ENCODE measurements at regions not wholly inside any gene's neighbourhood (a gene's known extent, or its start where the extent isn't known, plus 50 kb on each side); places are given as distances from the start of the nearest gene placed in this dataset.

DNA sequence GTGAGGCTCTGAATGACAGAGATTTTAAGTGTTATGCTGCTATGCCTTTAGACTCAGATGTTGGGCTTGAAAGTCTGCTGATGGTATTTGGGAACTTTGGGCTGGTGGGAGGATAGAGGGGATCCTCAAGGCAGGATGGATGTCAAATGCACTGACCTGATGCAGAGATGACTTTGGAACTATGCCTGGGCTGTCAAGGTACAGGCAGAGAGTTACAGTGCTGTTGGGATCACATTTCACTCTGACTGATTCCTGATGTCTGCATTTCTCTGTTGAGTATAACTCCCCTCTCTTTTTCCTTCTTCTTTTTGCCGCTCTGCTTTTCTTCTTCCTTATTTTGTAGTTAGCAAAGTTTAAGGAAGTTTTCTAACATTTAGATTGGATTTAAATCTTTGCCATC, 271.8 kb upstream of the ARX start:
- Mint-ChIP-seq H3K4me1 (ENCODE audit: low read depth) (no peaks in the 10 kb centered on the region), H3K4me3 (no peak overlapping the region), H3K27ac (no peak overlapping the region), H3K9me3 (no peaks in the 10 kb centered on the region), H3K27me3 (no peaks in the 10 kb centered on the region), H3K36me3 (ENCODE audit: low read depth) (no peaks in the 10 kb centered on the region)
- TF ChIP-seq, protein P1, sequence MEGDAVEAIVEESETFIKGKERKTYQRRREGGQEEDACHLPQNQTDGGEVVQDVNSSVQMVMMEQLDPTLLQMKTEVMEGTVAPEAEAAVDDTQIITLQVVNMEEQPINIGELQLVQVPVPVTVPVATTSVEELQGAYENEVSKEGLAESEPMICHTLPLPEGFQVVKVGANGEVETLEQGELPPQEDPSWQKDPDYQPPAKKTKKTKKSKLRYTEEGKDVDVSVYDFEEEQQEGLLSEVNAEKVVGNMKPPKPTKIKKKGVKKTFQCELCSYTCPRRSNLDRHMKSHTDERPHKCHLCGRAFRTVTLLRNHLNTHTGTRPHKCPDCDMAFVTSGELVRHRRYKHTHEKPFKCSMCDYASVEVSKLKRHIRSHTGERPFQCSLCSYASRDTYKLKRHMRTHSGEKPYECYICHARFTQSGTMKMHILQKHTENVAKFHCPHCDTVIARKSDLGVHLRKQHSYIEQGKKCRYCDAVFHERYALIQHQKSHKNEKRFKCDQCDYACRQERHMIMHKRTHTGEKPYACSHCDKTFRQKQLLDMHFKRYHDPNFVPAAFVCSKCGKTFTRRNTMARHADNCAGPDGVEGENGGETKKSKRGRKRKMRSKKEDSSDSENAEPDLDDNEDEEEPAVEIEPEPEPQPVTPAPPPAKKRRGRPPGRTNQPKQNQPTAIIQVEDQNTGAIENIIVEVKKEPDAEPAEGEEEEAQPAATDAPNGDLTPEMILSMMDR (IDR thresholded peaks at IDR 0.05): no peak
- ChIA-PET CTCF (no interaction called here), POLR2A (no interaction called here)
- intact Hi-C loops (cut with micrococcal nuclease): no loop called here
- ATAC-seq (no peak), DNase-seq (no peak)

DNA sequence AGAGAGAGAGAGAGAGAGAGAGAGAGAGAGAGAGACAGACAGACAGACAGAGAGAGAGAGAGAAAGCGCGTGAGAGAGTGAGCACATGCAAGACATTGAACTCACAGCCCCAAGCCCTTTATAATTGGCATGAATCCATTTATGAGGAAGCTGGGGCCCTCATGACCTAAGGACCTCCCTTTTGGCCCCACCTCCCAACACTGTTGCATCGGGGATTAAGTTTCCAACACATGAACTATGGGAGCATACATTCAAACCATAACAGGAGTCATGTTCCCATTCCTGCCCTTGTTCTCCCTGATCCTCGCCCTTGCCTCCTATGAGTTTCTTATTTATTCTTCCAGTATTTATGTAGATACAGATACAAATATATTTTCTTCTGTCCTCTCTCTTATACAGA, 269.8 kb upstream of the ARX start:
- DNase-seq (no peak), ATAC-seq (no peak)
- ChIA-PET POLR2A (no interaction called here), CTCF (no interaction called here)
- Mint-ChIP-seq H3K4me1 (ENCODE audit: low read depth) (no peaks in the 10 kb centered on the region), H3K9me3 (no peaks in the 10 kb centered on the region), H3K36me3 (ENCODE audit: low read depth) (no peaks in the 10 kb centered on the region), H3K27me3 (no peaks in the 10 kb centered on the region), H3K4me3 (no peak overlapping the region), H3K27ac (no peak overlapping the region)
- intact Hi-C loops (cut with micrococcal nuclease): no loop called here
- TF ChIP-seq, protein P1 (IDR thresholded peaks at IDR 0.05): no peak

DNA sequence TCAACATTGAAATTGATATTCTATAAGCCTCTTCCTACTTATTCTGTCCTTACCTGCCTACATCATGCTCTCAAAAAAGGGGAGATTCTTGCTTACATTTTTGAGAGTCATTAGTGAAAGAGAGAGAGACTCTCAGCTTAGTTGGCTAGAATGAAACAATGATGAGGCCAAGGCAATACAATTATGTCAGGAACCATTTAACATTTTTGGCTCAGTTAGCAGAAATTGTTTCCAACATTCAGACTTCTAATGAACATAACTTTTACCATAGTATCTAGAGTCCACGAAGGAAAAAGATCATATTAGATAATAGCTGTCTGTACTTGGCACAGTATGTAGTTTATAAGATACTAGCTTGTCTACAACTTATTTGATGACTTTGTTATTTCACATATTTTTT, 263.7 kb upstream of the ARX start:
- Mint-ChIP-seq H3K9me3 (no peaks in the 10 kb centered on the region), H3K4me3 (no peak overlapping the region), H3K27ac (no peak overlapping the region), H3K36me3 (ENCODE audit: low read depth) (no peaks in the 10 kb centered on the region), H3K4me1 (ENCODE audit: low read depth) (no peaks in the 10 kb centered on the region), H3K27me3 (no peaks in the 10 kb centered on the region)
- TF ChIP-seq, protein P1 (IDR thresholded peaks at IDR 0.05): no peak
- no peak for ATAC-seq
- POLR2A ChIA-PET: no interaction called here
- CTCF ChIA-PET: no interaction called here
- intact Hi-C loops (cut with micrococcal nuclease): no loop called here
- no peak for DNase-seq

DNA sequence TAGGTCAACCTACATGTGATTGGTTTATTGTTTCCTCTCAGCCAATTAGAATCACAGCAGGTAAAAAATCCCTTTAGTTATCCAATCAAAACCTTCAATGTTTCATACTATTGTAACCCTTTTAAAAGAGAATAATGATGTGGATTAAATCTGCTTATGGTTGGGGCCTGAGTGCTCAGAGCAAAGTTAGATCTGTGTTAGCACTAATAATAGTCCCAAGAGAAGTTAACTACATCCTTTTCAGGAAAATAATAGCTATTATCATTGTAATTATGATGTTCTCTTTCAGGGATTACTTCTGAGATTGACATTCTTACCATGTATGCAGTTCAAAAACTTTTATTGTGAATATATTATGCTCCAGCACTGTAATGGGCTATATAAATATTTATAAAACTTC, 262.6 kb upstream of the ARX start:
- intact Hi-C loops (cut with micrococcal nuclease): no loop called here
- Mint-ChIP-seq H3K4me3 (no peak overlapping the region), H3K27me3 (no peaks in the 10 kb centered on the region), H3K36me3 (ENCODE audit: low read depth) (no peaks in the 10 kb centered on the region), H3K27ac (no peak overlapping the region), H3K9me3 (no peaks in the 10 kb centered on the region), H3K4me1 (ENCODE audit: low read depth) (no peaks in the 10 kb centered on the region)
- ATAC-seq (no peak), DNase-seq (no peak)
- TF ChIP-seq, protein P1 (IDR thresholded peaks at IDR 0.05): no peak
- ChIA-PET CTCF (no interaction called here), POLR2A (no interaction called here)

DNA sequence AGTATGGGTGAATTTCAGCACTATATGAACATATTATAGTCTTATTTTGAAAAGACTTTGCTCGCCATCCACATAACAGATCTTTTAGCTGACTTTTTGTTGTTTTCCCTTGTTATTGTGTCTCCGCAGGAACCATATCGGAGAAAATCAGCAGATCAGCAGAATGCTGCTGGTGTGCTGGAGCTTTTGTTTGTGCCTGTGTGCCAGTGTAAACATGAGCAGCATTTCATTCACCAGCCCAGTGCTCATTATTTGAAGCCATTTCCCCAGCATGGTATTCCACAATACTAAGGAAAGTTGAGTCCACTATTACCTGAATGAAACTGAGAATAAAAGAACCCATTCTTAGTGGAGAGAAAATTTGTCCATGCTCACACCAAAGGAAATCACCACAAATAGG, 261.8 kb upstream of the ARX start:
- intact Hi-C loops (cut with micrococcal nuclease): no loop called here
- TF ChIP-seq, protein P1 (IDR thresholded peaks at IDR 0.05): no peak
- ATAC-seq (no peak), DNase-seq (no peak)
- no peaks in the 10 kb centered on the region for H3K4me1 Mint-ChIP-seq (ENCODE audit: low read depth)
- no peaks in the 10 kb centered on the region for H3K36me3 Mint-ChIP-seq (ENCODE audit: low read depth)
- H3K9me3 Mint-ChIP-seq: no peaks in the 10 kb centered on the region
- POLR2A ChIA-PET: no interaction called here
- no peaks in the 10 kb centered on the region for H3K27me3 Mint-ChIP-seq
- CTCF ChIA-PET: no interaction called here
- no peak overlapping the region for H3K27ac Mint-ChIP-seq
- no peak overlapping the region for H3K4me3 Mint-ChIP-seq
